ENCODE measurements at regions not wholly inside any gene's neighbourhood (a gene's known extent, or its start where the extent isn't known, plus 50 kb on each side); places are given as distances from the start of the nearest gene placed in this dataset.

DNA sequence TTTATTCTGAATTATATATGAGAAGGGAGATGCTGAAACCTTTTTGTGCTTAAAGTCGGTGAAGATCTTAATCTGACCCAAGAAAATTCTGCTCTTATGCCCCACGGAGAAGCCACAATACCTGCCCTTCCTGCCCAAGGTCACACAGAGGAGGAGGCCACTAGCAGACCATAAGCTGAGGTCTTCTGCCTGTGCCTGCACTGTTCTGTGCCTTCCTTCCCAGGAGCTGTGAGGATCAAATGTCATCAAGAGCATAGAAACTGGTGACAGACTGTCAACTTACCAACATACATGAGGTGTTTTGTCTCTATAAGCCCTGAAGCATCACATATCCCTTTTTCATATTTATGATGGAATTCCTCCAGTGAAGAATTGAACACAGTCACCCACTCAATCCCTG lies 233.3 kb downstream of the C1D start:
- DNase-seq (ENCODE audit: low read depth, low spot score), result no peak
- Histone ChIP-seq H3K36me3 (ENCODE audit: insufficient read depth, low read length) (no peaks in the 10 kb centered on the region), H3K4me3 (no peak overlapping the region), H3K9me3 (ENCODE audit: low read depth, low read length) (no peaks in the 10 kb centered on the region), H3K9ac (ENCODE audit: insufficient read length) (no peak overlapping the region), H3K27ac (no peak overlapping the region)
- TF ChIP-seq FOXP2 (optimal IDR thresholded peaks at IDR 0.05; ENCODE audit: control extremely low read depth, extremely low read length, insufficient read depth) (no peak), EZH2 (IDR thresholded peaks at IDR 0.05) (no peak)

DNA sequence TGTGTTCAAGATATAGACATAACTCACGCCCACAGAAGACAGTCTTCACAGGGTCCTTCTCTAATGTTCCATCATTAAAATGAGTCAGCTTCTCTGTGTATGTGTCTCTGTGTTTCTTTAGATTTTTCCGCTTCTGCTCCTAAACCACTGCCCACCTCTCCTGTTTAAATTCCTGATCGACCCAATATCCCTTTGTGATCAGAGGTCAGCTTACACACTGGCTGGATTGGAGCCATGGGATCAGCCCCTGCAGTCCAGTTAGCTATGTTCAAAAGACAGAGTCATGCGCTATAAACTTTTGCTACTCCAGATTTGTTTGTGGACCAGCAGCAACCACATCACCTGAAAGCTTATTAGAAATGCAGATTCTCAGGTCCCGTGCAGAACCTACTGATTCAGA lies 229.2 kb downstream of the C1D start:
- H3K4me3 ChIP-seq, result no peak overlapping the region
- H3K27ac ChIP-seq, result no peak overlapping the region
- no peak for DNase-seq (ENCODE audit: low read depth, low spot score)
- H3K36me3 ChIP-seq (ENCODE audit: insufficient read depth, low read length), result no peaks in the 10 kb centered on the region
- no peaks in the 10 kb centered on the region for H3K9me3 ChIP-seq (ENCODE audit: low read depth, low read length)
- H3K9ac ChIP-seq (ENCODE audit: insufficient read length), result no peak overlapping the region
- TF ChIP-seq EZH2 (IDR thresholded peaks at IDR 0.05) (no peak), POLR2AphosphoS5 (IDR thresholded peaks at IDR 0.05; ENCODE audit: borderline replicate concordance, low read depth, low read length) (no peak), FOXP2 (optimal IDR thresholded peaks at IDR 0.05; ENCODE audit: control extremely low read depth, extremely low read length, insufficient read depth) (no peak)

DNA sequence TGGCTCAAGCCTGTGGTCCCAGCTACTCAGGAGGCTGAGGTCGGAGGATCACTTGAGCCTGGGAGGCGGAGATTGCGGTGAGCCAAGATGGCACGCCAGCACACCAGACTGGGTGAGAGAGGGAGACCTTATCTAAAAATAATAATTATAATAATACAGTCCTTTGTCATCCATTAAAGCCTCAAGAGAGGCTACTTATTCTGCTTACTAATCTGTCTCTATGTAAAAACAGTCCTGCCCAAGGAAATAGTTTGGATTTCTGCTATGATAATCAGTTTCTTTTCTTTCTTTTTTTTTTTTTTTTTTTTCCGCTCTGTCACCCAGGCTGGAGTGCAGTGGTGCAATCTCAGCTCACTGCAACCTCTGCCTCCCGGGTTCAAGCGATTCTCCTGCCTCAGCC lies 228.3 kb downstream of the C1D start:
- no peak for DNase-seq (ENCODE audit: low read depth, low spot score)
- no peaks in the 10 kb centered on the region for H3K36me3 ChIP-seq (ENCODE audit: insufficient read depth, low read length)
- no peak overlapping the region for H3K4me3 ChIP-seq
- H3K9ac ChIP-seq (ENCODE audit: insufficient read length), result no peak overlapping the region
- no peaks in the 10 kb centered on the region for H3K9me3 ChIP-seq (ENCODE audit: low read depth, low read length)
- H3K27ac ChIP-seq, result no peak overlapping the region
- TF ChIP-seq FOXP2 (optimal IDR thresholded peaks at IDR 0.05; ENCODE audit: control extremely low read depth, extremely low read length, insufficient read depth), result no peak
- no peak for TF ChIP-seq POLR2AphosphoS5 (IDR thresholded peaks at IDR 0.05; ENCODE audit: borderline replicate concordance, low read depth, low read length)
- TF ChIP-seq EZH2 (IDR thresholded peaks at IDR 0.05), result no peak

DNA sequence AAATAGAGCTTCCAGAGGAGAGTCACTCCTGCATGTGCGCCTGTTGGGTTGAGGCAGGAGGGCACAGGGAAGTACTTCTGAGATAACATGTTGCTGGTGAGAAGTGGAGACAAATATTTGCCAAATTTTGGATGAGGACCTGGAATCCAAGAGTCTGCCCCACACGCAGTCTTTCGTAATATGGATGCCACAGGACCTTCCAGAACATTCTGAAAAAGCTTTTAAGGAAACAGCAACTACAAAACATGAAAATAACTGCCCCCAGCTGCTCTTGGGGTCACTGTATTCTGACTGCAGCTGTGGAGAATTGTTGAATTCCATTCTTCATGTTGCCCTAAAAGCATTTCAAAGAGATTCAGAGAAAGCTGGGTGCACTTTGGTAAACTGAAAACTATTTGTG lies 227.5 kb downstream of the C1D start:
- Histone ChIP-seq H3K9ac (ENCODE audit: insufficient read length) (no peak overlapping the region), H3K36me3 (ENCODE audit: insufficient read depth, low read length) (no peaks in the 10 kb centered on the region), H3K27ac (no peak overlapping the region), H3K9me3 (ENCODE audit: low read depth, low read length) (no peaks in the 10 kb centered on the region), H3K4me3 (no peak overlapping the region)
- TF ChIP-seq POLR2AphosphoS5 (IDR thresholded peaks at IDR 0.05; ENCODE audit: borderline replicate concordance, low read depth, low read length) (no peak), FOXP2 (optimal IDR thresholded peaks at IDR 0.05; ENCODE audit: control extremely low read depth, extremely low read length, insufficient read depth) (no peak), EZH2 (IDR thresholded peaks at IDR 0.05) (no peak)
- DNase-seq (ENCODE audit: low read depth, low spot score), result no peak

DNA sequence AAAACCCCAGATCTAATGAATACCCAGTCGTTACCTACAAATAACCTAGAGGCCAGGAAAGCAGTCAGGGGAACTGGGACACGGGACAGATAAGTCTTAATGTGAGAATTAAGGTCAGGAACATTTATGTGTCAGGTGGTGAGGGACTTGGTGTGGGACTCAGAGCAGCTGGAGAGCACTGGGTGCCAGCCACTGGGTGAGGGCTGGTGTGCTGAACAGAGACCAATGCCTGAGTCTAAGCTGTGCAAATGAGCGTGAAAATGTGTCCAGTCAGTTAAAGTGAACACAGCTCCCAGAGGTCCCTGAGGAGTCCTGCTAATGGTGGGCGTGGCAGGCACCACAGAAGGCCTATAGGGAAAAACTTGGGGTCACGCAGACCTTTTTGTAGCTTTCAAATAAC lies 225.9 kb downstream of the C1D start:
- TF ChIP-seq FOXP2 (optimal IDR thresholded peaks at IDR 0.05; ENCODE audit: control extremely low read depth, extremely low read length, insufficient read depth) (no peak), POLR2AphosphoS5 (IDR thresholded peaks at IDR 0.05; ENCODE audit: borderline replicate concordance, low read depth, low read length) (no peak), EZH2 (IDR thresholded peaks at IDR 0.05) (no peak)
- no peak for DNase-seq (ENCODE audit: low read depth, low spot score)
- H3K27ac ChIP-seq, result no peak overlapping the region
- no peaks in the 10 kb centered on the region for H3K9me3 ChIP-seq (ENCODE audit: low read depth, low read length)
- no peak overlapping the region for H3K9ac ChIP-seq (ENCODE audit: insufficient read length)
- H3K4me3 ChIP-seq, result no peak overlapping the region
- H3K36me3 ChIP-seq (ENCODE audit: insufficient read depth, low read length), result no peaks in the 10 kb centered on the region

DNA sequence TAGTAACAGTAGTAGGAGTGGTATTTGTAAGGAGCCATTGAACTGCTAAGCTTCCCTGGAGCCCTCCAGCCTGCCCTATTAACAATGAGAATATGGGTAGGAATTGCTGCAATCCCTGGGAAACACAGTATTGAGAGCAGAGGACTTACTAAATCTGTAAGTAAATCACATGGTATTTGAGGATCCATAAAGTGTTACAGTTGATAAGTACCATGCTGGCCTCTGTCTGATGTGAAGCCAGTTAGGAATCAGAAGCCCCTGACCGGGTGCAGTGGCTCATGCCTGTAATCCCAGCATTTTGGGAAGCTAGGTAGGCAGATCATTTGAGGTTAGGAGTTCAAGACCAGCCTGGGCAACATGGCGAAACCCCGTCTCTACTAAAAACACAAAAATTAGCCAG lies 224.6 kb downstream of the C1D start:
- no peak overlapping the region for H3K27ac ChIP-seq
- H3K36me3 ChIP-seq (ENCODE audit: insufficient read depth, low read length), result no peaks in the 10 kb centered on the region
- TF ChIP-seq POLR2AphosphoS5 (IDR thresholded peaks at IDR 0.05; ENCODE audit: borderline replicate concordance, low read depth, low read length) (no peak), EZH2 (IDR thresholded peaks at IDR 0.05) (no peak), FOXP2 (optimal IDR thresholded peaks at IDR 0.05; ENCODE audit: control extremely low read depth, extremely low read length, insufficient read depth) (no peak)
- H3K9ac ChIP-seq (ENCODE audit: insufficient read length), result no peak overlapping the region
- no peak overlapping the region for H3K4me3 ChIP-seq
- no peak for DNase-seq (ENCODE audit: low read depth, low spot score)
- H3K9me3 ChIP-seq (ENCODE audit: low read depth, low read length), result no peaks in the 10 kb centered on the region

DNA sequence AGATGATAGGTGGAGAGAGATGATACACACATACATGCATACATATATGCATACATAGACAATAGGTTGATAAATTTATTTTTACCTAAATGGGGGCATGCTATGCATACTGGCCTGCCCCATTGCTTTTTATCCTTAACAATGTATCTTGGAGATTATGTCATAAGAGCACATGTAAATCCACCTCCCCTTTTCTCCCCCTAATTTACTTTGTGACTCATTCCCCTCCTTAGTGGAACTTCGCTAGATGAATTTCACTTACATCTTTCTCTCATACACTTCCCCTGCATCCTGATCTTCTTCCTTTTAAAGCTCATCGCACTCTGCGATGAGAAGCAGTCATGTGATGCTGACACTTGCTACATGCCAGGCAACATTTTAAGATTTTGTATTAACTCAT lies 223.6 kb downstream of the C1D start:
- Histone ChIP-seq H3K27ac (no peak overlapping the region), H3K9ac (ENCODE audit: insufficient read length) (no peak overlapping the region), H3K4me3 (no peak overlapping the region), H3K9me3 (ENCODE audit: low read depth, low read length) (no peaks in the 10 kb centered on the region), H3K36me3 (ENCODE audit: insufficient read depth, low read length) (no peaks in the 10 kb centered on the region)
- TF ChIP-seq POLR2AphosphoS5 (IDR thresholded peaks at IDR 0.05; ENCODE audit: borderline replicate concordance, low read depth, low read length) (no peak), FOXP2 (optimal IDR thresholded peaks at IDR 0.05; ENCODE audit: control extremely low read depth, extremely low read length, insufficient read depth) (no peak), EZH2 (IDR thresholded peaks at IDR 0.05) (no peak)
- no peak for DNase-seq (ENCODE audit: low read depth, low spot score)

DNA sequence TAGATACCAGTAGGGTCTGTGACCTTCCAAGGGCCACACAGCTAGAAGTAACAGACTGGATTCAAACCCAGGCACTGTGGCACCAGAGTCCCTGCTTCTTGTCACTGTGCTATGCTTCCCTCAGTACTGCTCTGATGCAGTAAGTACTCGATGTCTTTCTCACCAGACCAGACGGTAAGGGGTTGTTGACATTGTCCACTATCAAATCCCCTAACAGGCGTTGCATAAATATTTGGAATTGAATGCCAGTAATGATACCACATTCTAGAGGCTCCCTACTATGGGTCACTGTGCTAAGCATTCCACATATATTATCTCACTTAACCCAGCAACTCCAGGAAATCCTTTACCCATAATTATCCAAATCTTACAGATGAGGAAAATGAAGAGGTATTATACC lies 223.1 kb downstream of the C1D start:
- TF ChIP-seq FOXP2 (optimal IDR thresholded peaks at IDR 0.05; ENCODE audit: control extremely low read depth, extremely low read length, insufficient read depth) (no peak), POLR2AphosphoS5 (IDR thresholded peaks at IDR 0.05; ENCODE audit: borderline replicate concordance, low read depth, low read length) (no peak), EZH2 (IDR thresholded peaks at IDR 0.05) (no peak)
- no peak for DNase-seq (ENCODE audit: low read depth, low spot score)
- Histone ChIP-seq H3K9me3 (ENCODE audit: low read depth, low read length) (no peaks in the 10 kb centered on the region), H3K36me3 (ENCODE audit: insufficient read depth, low read length) (no peaks in the 10 kb centered on the region), H3K9ac (ENCODE audit: insufficient read length) (no peak overlapping the region), H3K4me3 (no peak overlapping the region), H3K27ac (no peak overlapping the region)

DNA sequence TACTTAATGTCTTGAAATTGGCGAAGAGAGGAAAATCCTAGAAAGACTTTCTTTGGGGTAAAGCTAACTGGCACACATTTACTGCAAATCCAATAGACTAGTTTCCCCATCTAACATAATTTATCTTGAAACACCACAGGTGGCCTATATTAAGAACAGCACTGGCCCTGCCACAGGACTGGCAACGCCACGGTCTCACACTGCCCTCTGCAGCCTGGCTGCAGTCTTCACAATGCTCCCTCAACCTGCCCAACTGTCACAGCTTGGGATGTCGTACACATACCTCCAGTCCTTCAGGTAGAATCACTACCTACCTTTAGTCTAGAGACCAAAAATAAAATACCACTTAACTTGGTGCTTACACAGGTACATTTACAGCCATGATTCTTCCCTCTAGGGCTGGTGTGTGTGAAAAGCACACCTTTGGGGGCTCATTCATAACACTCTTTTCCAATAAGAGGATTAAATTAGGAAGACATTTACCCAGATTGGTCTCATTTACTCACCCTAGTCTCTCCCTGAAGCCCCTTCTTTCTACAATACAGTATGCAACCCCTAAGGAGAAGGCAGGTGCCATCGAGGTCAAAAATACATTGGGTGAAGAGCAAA lies 222.2 kb downstream of the C1D start:
- no peaks in the 10 kb centered on the region for H3K36me3 ChIP-seq (ENCODE audit: insufficient read depth, low read length)
- H3K9ac ChIP-seq (ENCODE audit: insufficient read length), result no peak overlapping the region
- no peak overlapping the region for H3K27ac ChIP-seq
- no peak for DNase-seq (ENCODE audit: low read depth, low spot score)
- H3K9me3 ChIP-seq (ENCODE audit: low read depth, low read length), result no peaks in the 10 kb centered on the region
- TF ChIP-seq POLR2AphosphoS5 (IDR thresholded peaks at IDR 0.05; ENCODE audit: borderline replicate concordance, low read depth, low read length), result no peak
- TF ChIP-seq EZH2 (IDR thresholded peaks at IDR 0.05), result no peak
- no peak for TF ChIP-seq FOXP2 (optimal IDR thresholded peaks at IDR 0.05; ENCODE audit: control extremely low read depth, extremely low read length, insufficient read depth)
- H3K4me3 ChIP-seq, result no peak overlapping the region

All from SK-N-MC (cell line).